ENCODE measurements at regions not wholly inside any gene's neighbourhood (a gene's known extent, or its start where the extent isn't known, plus 50 kb on each side); places are given as distances from the start of the nearest gene placed in this dataset.

GRCh38 chr6:95230071-95230740, 347.1 kb upstream of the MANEA start:
- no peak overlapping the region for H3K4me3 ChIP-seq (ENCODE audit: low read length)
- DNase-seq (ENCODE audit: low read depth, low spot score): no peak

- no peak for DNase-seq (ENCODE audit: low read depth, low spot score)
- no peak overlapping the region for H3K4me3 ChIP-seq (ENCODE audit: low read length)
Measured at GRCh38 chr6:95231416-95231815, 345.9 kb upstream of the MANEA start.

GRCh38 chr6:95232446-95232845, 344.9 kb upstream of the MANEA start:
- DNase-seq (ENCODE audit: low read depth, low spot score): no peak
- H3K4me3 ChIP-seq (ENCODE audit: low read length): no peak overlapping the region

- no peak overlapping the region for H3K4me3 ChIP-seq (ENCODE audit: low read length)
- no peak for DNase-seq (ENCODE audit: low read depth, low spot score)
Measured at GRCh38 chr6:95233879-95234278, 343.5 kb upstream of the MANEA start.

- DNase-seq (ENCODE audit: low read depth, low spot score): no peak
- H3K4me3 ChIP-seq (ENCODE audit: low read length): no peak overlapping the region
Measured at GRCh38 chr6:95240514-95240913, 336.8 kb upstream of the MANEA start.

GRCh38 chr6:95242560-95242959, 334.8 kb upstream of the MANEA start:
- no peak overlapping the region for H3K4me3 ChIP-seq (ENCODE audit: low read length)
- DNase-seq (ENCODE audit: low read depth, low spot score): no peak

GRCh38 chr6:95243053-95243452, 334.3 kb upstream of the MANEA start:
- DNase-seq (ENCODE audit: low read depth, low spot score): no peak
- no peak overlapping the region for H3K4me3 ChIP-seq (ENCODE audit: low read length)

- no peak overlapping the region for H3K4me3 ChIP-seq (ENCODE audit: low read length)
Measured at GRCh38 chr6:95244751-95245150, 332.6 kb upstream of the MANEA start.

GRCh38 chr6:95248499-95248898, 328.8 kb upstream of the MANEA start:
- DNase-seq (ENCODE audit: low read depth, low spot score): no peak
- H3K4me3 ChIP-seq (ENCODE audit: low read length): no peak overlapping the region

More at GRCh38 chr6:95244751-95245150, 332.6 kb upstream of the MANEA start:
- no peak for DNase-seq (ENCODE audit: low read depth, low spot score)

- H3K4me3 ChIP-seq (ENCODE audit: low read length): no peak overlapping the region
- no peak for DNase-seq (ENCODE audit: low read depth, low spot score)
Measured at GRCh38 chr6:95249175-95249574, 328.2 kb upstream of the MANEA start.

- no peak for DNase-seq (ENCODE audit: low read depth, low spot score)
- H3K4me3 ChIP-seq (ENCODE audit: low read length): no peak overlapping the region
Measured at GRCh38 chr6:95249661-95250060, 327.7 kb upstream of the MANEA start.

GRCh38 chr6:95263840-95264239, 313.5 kb upstream of the MANEA start:
- DNase-seq (ENCODE audit: low read depth, low spot score): no peak
- H3K4me3 ChIP-seq (ENCODE audit: low read length): no peak overlapping the region

GRCh38 chr6:95266537-95267258, 310.6 kb upstream of the MANEA start:
- no peak for DNase-seq (ENCODE audit: low read depth, low spot score)
- H3K4me3 ChIP-seq (ENCODE audit: low read length): no peak overlapping the region

GRCh38 chr6:95274686-95275235, 302.6 kb upstream of the MANEA start:
- H3K4me3 ChIP-seq (ENCODE audit: low read length): no peak overlapping the region
- no peak for DNase-seq (ENCODE audit: low read depth, low spot score)

- H3K4me3 ChIP-seq (ENCODE audit: low read length): no peak overlapping the region
- DNase-seq (ENCODE audit: low read depth, low spot score): no peak
Measured at GRCh38 chr6:95279616-95280015, 297.7 kb upstream of the MANEA start.

GRCh38 chr6:95280686-95281273, 296.6 kb upstream of the MANEA start:
- no peak overlapping the region for H3K4me3 ChIP-seq (ENCODE audit: low read length)
- peak; percentile 24 for DNase-seq (ENCODE audit: low read depth, low spot score)

- DNase-seq (ENCODE audit: low read depth, low spot score): no peak
- H3K4me3 ChIP-seq (ENCODE audit: low read length): no peak overlapping the region
Measured at GRCh38 chr6:95285881-95286280, 291.5 kb upstream of the MANEA start.

GRCh38 chr6:95286874-95287273, 290.5 kb upstream of the MANEA start:
- no peak for DNase-seq (ENCODE audit: low read depth, low spot score)
- no peak overlapping the region for H3K4me3 ChIP-seq (ENCODE audit: low read length)

GRCh38 chr6:95288251-95288650, 289.1 kb upstream of the MANEA start:
- no peak overlapping the region for H3K4me3 ChIP-seq (ENCODE audit: low read length)
- no peak for DNase-seq (ENCODE audit: low read depth, low spot score)

- no peak overlapping the region for H3K4me3 ChIP-seq (ENCODE audit: low read length)
- no peak for DNase-seq (ENCODE audit: low read depth, low spot score)
Measured at GRCh38 chr6:95292011-95292410, 285.3 kb upstream of the MANEA start.
